Inflammatory macrophage treated with lipopolysaccharide for 4 hours (primary cell): ENCODE measurements at regions not wholly inside any gene's neighbourhood (a gene's known extent, or its start where the extent isn't known, plus 50 kb on each side); places are given as distances from the start of the nearest gene placed in this dataset.

ENCODE experiments used
- DNase-seq: peaks from one replicate; pipeline ENCODE4 v3.0.0-alpha.2; 2020

DNA sequence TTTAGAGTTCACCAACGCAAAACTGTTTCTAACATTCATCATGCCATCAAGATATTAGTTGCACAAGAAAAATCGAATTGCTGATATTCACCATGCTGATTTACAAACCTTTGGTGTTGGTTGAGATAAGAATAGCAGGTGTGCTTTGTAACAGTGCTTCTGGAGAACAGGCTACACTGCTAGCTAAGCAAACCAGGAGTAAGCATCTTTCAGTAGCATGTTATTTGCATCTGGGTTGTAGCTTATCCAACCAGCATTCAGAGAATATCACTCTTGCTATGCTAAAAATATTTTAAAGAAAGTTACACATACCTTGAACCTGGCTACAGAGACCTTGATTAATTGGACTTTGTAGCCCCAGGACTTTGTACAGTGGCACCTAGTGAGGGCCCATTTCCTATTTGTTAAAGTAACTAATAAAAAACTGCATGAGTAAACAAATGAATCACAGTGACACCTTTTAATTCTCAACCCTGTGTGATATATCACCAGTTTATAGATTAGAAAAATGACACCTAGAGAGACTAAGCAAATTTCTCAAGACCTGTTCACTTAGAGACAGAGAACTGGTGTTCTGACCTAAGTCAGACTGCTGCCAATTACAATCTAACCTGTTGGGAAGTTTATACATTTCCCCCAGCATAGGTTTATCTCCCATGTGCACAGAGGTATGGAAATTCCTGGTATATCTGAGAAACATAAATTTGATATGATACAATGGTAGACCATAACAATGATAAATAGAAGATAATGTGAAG is 435.5 kb upstream of the TGFBR2 start:
- no peak for DNase-seq

DNA sequence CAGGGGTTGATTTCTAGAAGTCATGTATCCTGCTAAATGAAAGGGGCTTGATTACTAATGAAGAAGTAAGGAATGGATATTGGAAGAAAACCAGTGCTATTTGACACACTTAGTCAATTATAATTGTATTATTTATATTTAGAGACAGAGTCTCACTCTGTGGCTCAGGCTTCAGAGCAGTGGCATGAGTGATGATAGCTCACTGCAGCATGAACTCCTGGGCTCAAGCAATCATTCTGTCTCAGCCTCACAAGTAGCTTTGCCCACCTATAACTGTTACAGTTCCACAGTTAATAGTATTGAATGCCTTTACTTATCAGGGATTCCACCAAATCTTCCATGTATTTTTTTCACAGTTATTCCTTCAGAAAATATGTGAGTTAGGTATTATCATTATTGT is 432.0 kb upstream of the TGFBR2 start:
- DNase-seq = no peak

DNA sequence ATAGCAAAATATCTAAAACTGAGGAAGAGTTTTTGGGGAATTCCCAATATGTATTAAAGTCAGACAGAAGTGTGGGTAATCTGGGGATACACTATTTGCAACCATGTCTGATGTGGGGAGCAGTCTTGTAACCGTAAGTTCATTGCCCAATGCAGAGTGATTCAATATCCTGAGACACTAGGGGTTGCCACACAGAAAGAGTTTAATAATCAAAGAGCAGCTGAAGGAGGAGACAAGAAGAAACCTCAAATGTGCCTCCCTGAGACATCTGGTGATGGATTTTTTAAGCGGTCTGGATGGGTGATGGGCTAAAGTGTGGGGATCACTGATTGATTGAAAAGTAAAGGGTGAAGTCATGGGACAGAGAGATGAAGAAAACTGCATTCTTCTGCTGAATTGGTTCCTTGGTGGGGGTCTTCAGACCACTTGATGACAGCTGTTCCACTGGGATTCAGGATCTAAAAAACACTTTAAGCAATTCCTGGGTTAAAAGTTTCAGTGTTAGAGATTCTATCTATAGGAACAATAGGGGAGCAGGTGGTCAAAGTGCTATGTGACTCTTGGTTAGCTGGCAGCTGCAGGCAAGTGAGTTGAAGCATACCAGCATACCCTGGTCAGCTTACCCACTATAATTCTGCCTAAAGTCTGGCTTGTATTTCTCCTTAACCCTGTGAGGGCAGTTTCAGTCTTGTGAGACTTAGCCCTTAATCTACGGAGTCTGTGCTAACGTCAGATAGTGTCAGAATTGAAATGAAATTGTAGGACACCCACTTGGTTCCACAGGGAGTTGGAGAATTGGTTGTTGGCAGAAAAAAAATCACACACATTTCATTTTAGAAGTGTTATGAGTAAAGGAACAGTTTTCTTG is 425.9 kb upstream of the TGFBR2 start:
- DNase-seq = peak; percentile 99

DNA sequence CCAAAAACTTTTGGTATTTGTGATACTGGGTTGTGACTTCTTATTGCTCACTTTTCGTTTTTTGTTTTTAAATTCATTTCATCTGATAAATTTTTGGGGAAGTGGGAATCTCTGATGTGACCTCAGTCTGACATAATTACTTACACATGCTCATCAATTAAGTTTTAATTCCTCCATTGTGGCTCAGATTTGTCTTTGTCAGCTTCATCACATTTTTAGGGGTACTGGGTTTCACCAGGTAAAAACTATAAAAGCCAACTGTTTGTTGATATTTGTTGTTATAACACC is 425.3 kb upstream of the TGFBR2 start:
- peak; percentile 81 for DNase-seq

DNA sequence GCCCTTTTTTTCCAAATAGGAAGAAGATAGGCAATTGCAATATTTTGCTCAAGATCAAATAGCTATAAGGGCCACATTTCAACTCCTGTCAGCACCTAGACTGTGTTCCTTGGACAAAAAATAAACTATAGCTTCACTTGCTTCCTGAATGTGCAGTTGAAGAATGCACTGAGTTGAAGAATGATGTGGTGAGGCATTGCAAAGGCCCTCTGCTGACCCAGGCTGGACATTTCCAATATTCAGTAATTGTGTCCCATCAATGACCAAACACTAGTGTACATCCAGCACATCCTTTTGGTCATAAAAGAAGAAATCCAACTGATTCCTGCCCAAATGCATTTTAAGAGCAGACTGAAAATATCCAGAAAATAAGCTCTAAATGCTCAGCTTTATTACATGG is 424.8 kb upstream of the TGFBR2 start:
- DNase-seq = peak; percentile 18

DNA sequence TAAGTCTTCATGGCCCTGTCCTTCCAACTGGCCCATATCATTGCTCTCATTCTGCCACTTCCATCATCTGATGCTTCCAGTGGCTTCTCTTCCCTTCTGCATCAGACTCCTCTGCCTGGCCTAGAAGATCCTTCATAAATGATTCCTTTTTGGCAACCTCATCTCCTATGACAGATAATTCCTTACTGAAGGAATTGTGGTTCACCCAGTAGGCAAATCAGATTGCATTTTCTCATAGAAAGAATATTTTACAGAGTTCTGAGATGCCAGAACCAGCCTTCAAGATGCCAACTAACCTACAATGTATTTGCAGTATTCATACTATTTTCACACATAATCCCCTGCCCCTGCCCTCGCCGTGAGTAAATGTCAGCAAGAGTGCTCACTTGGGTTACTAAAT is 423.0 kb upstream of the TGFBR2 start:
- no peak for DNase-seq

DNA sequence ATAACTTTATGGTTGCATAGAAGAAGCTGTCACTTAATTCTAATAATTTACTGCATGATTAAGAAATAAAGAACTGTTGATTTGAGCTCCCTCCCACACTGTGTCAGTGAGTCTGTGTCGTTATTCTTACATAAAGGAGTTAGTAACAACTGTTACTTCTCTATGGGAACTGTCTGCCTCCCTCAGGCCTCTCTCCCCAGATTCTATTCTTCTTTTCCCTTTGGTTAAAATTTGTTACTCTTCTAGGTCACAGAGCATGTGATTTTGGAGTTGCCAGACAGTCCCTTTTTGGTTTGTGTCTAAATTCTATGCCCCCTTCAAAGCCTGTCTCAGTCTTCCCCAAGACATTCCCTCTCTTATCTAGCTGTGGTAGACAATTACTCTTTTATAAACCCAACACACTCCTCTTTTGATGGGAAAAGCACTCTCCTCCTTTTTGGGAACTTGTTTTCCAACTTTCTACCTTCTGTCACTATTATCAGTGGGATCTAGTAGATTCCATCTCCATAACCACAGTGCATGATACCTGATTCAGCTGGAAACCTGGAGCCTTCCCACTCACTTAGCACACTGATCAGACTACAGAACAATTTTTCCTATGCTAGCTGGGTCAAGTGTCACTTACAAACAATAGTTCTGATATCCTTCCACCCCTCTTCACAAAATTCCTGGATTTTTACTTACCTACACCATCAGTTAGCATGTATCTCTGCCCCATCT is 422.1 kb upstream of the TGFBR2 start:
- peak; percentile 91 for DNase-seq

DNA sequence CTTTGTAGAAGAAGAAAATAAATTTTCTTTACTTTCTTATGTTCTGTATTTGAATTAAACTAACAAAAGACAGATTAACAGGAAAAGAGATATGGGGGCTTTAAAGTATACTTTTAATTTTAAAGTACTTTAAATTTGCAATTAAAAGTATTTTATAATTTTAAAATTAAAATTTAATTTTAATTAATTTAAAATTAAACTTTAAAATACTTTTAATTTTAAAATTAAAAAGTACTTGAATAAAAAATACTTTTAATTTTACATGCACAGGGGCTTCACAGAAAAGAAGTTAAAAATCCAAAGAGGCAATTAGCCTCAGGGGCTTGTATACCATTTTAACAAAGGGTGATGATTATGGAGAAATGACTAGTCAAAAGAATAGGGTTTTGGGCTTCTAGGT is 420.5 kb upstream of the TGFBR2 start:
- DNase-seq = no peak

DNA sequence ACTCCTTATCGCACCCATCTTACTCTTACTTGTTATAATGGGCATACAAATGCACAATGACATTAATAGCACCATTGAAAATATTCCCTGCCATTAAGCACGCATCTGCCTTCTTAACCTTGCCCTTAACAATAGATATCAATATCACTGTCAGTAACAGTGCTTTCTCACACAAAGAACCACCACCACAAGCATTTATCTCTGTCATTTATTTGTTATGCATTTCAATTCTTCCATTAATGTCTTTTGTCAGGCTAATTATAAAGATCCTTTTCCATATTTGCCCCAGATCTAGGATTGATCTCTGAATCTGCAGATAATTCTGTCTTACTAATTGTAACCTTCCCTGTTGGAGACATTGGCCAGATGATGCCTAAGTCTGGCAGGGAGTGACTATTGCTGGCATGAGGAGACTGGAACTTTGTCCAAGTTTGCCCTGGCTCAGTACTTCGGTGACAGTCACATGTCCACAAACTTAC is 419.6 kb upstream of the TGFBR2 start:
- no peak for DNase-seq

DNA sequence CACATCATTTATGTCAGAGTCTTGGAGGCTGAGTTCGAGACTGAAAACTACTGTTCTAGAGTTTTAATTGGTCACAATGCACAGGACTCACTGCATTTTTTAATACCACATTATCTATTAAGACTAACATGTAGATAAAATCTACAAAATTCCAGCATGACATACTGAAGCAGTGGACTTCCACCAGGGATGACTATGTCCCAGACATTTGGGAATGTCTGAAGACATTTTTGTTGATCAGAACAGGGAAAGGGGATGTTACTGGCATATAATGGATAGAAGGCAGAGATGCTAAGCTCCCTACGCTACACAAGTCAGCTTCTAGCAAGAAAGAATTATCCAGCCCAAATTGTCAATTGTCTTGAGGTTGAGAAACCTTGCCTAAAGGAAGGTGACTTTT is 419.0 kb upstream of the TGFBR2 start:
- DNase-seq = no peak

DNA sequence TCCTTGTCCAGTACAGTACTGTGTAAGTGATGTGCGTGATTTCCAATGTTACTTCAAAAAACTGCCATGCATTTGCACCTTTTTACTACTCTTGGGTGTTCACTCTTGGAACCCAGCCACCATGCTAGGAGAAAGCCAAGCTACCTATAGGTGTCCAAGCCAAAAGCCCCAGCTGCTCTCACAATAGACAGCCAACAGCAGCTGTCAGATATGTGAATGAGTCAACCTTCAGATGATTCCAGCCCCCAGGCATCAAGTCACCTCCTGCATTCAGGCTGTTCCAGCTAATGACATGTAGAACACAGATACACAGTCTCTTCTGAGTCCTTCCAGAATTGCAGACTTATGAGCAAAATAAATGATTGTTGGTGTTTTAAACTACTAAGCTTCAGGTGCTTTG is 417.7 kb upstream of the TGFBR2 start:
- no peak for DNase-seq

DNA sequence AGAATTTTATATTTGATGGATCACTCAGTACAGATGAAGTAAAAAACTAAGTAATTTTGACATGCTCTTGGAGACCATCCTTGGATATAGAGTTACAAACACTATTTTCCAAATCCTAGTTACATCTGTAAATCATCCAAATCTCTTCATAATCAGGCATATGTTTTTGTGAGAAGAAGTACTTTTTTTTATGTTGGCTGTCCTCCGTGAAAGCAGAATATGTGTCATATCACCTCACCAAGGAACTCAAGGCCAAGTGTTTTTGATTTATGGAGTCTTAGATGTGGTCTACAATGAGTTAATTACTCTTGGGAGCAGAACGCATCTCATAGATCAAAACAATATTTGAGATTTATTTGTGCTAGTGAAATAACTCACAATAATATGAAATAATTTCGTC is 416.5 kb upstream of the TGFBR2 start:
- no peak for DNase-seq

DNA sequence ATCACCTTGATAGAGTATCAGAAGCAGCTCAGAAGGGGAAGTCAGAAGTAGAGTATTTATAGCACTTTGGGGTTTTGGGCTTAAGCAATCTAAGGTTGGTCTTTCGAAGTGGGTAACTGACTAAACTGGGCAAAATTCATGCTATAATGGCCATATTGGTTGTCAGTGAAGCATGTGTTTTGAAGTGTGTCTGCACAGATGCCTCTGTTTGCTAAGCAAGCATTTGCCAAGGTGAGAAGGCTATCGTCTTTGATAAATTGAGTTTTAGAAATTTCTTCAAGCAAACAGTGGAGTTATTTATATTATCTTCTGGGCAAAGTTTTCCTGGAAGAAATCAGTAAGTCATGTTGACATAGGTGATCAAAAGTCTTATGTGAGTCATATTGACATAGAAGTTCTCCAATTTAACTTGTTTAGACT is 412.8 kb upstream of the TGFBR2 start:
- peak; percentile 20 for DNase-seq

DNA sequence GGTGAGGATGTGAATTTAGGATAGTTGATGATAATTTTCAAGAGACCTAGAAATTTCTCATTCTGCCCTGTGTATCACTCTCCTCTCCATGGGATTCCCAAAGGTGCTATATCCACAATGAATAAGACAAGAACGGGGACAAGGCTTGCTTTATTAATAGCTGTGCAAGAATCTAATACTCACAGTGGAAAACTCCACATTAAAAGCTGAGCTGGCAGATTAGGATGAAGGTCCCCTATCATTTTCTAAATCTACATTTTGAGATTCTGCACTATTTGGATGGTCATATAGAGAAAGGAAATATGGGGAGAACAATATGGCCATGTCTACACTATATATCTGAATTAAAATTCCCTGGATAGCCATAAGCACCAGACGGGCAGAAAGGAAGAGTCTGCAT is 411.0 kb upstream of the TGFBR2 start:
- no peak for DNase-seq

DNA sequence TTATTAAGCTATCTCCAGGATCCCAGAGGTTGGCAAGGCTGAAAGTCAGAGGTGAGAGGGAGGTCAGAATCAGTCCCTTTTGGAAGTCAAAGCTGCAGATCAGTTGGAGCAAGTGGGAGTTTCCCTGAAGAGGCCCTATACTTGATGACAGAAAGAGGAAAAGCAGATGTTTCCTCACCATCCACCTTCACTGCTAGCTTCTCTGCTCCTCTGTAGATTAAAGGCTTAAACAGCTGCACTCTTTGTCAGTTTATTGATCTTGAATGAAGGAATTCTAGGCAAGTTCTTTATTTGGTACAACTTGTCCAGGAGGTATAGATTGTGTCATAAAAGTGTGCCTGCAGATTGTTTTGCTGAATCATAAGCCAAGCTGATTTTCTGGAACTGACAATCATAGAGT is 408.2 kb upstream of the TGFBR2 start:
- peak; percentile 56 for DNase-seq

DNA sequence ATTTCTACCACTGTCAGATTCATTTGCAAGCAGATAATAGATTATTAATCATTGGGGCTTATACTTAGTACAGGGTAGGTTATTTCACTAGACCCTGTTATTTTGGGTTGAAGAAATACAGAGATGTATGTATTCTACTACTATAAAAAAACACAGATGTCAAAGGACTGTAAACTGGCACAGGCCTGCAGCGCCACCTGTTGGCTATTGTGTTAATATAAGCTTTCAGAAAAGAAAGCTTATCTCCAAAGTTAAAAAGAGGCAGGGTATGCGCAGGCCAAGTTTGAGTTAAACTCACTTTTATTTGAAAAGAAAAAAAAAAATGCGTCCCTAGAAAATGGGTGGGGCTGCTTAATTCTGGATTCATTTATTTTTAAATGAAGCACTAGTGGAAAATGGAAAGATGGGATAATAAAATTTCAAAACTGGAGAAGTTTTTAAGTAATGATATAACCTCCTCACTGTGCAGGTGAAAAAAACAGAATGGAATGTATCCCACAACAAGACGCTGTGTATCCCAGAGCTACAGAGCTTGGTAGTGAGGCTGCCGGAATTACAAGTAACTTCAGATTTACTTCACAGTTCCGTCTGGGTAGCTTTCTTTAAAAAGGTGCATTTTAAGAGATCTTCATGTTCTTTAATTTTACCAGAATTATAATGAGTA is 407.2 kb upstream of the TGFBR2 start:
- DNase-seq = peak; percentile 71

DNA sequence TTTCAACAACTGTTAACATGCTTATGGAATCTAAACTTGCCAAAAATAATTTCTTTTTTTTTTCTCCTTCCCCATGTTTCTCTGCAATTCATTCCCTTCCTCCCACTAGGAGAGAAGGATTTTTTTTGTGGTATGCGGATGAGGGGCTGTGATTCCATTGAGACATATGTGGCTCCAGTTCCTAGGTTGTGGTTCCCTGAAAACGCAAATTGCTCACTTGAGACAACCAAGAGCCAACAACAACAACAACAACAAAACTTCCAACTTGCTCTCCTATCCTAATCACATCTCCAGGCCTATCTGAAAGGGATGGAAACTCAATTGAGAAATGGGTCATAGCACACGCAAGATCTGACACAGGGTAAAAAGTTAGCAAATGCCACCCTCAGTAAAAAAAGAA is 406.5 kb upstream of the TGFBR2 start:
- DNase-seq = peak; percentile 22

DNA sequence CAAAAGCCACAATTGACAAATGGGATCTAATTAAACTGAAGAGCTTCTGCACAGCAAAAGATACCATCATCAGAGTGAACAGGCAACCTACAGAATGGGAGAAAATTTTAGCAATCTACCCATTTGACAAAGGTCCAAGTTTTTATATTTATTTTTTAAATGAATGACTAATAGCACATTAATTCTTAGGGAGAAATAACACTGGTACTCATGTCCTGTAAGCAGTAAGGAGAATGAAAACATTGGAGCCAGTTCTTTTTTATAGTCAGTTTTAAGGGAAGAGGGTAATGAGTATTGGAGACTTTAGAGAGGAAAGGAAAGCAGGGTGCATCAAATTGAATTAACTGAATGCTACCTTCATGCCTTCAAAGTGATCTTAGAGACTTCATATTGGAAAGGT is 404.7 kb upstream of the TGFBR2 start:
- DNase-seq = no peak

DNA sequence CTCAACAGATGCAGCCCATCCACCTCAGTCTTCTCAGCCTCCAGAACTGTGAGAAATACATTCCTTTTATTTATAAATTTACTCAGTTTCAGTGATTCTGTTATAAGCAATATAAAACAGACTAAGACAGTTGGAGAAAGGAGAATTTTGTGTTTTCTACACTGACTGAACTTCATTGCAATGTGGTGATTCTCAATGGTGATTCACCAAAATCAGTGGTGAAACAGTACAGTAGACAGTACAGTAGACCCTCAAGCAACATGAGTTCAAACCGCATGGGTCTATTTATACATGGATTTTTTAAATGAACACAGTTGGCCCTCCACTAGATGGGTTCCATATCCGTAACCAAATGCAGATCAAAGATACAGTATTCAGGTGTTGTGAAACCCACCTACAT is 403.1 kb upstream of the TGFBR2 start:
- no peak for DNase-seq

DNA sequence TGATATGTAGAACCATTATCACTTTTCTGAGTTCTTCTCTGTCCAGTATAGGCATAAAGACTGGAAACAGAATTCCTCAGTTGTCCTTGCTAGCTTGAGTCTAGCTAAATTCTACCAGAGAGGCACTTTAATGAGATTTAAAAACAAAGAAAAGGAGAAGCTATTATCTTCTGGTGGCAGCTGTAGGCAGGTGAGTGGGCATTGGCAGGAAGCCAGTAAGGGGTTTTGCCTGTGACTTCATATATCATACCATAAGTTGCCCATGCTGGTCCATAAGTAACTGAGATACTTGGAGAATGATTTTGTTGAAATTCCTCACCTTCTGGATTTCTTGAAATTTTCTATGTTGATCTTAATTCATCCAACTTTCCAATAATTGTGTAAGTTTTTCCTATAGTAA is 402.3 kb upstream of the TGFBR2 start:
- DNase-seq = no peak

DNA sequence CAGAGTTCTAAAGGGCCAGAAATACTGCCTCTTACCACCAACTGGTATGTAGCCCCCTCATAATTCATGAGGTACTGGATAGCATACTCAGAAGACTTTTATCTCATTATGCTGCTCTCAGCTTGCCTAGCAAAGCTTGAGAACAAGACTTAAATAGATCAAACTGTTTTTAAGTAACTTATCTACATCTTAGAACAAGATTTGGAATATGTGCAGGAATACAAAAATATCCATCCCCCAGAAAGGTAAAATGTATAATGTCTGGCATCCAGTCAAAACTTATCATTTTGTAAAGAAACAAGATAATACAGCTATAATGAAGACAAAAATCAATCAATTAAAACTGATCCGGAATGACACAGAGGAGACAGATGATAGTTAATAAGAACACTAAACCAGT is 400.4 kb upstream of the TGFBR2 start:
- no peak for DNase-seq

DNA sequence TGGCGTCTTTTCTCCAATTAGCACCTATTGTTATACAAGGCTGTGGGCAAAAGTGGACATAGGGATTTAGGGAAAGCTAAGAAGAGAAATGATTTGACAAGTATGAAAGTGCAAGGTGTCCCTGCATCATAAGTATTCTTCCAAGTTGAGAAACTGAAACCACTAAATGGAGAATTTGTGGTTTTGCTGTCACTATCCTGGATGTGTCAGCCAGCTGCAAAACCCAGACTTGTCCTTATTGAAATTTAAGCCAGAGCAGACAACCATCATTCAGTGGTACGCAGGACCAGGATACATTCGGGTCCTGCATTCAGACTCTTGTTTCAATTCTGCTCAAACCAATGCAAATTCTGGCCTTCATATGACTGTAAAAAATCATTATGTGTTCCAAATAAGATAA is 384.8 kb upstream of the TGFBR2 start:
- DNase-seq = peak; percentile 88

DNA sequence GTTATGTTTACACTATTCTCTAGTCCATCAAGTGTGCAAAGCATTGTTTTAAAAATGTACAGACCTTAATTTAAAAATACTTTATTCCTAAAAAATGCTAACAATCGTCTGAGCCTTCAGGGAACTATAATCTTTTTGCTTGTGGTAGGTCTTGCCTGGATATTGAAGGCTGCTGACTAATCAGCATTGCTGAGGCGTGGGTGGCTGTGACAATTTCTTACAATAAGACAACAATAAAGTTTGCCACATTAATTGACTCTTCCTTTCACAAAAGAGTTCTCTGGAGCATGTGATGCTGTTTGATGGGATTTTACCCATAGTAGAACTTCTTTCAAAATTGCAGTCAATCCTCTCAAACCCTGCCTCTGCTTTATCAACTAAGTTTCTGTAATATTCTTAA is 384.0 kb upstream of the TGFBR2 start:
- peak; percentile 67 for DNase-seq
